ENCODE measurements at regions not wholly inside any gene's neighbourhood (a gene's known extent, or its start where the extent isn't known, plus 50 kb on each side); places are given as distances from the start of the nearest gene placed in this dataset.

- H3K27ac ChIP-seq (ENCODE audit: low read length, poor library complexity, severe bottlenecking): no peak overlapping the region
- no peak overlapping the region for H2BK12ac ChIP-seq (ENCODE audit: low read length in 2 of 2)
- no peaks in the 10 kb centered on the region for H3K36me3 ChIP-seq (ENCODE audit: control insufficient read depth in 1 of 2, insufficient read depth in 2 of 2, low read depth in 1 of 2, low read length in 2 of 2)
- H3K14ac ChIP-seq (ENCODE audit: low read length in 2 of 2): no peak overlapping the region
- H3K27me3 ChIP-seq (ENCODE audit: control insufficient read depth in 1 of 2, insufficient read depth in 1 of 2, low read length in 2 of 2): no peaks in the 10 kb centered on the region
- no peaks in the 10 kb centered on the region for H3K4me1 ChIP-seq (ENCODE audit: control insufficient read depth, insufficient read depth, low read depth, low read length)
- H3K4ac ChIP-seq (ENCODE audit: low read depth in 1 of 2, low read length in 2 of 2): no peak overlapping the region
- no peak overlapping the region for H3K4me2 ChIP-seq (ENCODE audit: low read length, poor library complexity, severe bottlenecking)
- H3K23ac ChIP-seq (ENCODE audit: low read length in 2 of 2): no peak overlapping the region
- H3K4me3 ChIP-seq (ENCODE audit: insufficient read depth in 1 of 2, low read depth in 1 of 2, low read length in 2 of 2): no peak overlapping the region
- no peak overlapping the region for H2AK5ac ChIP-seq (ENCODE audit: low read length, severe bottlenecking)
- H3K18ac ChIP-seq (ENCODE audit: low read depth in 1 of 2, low read length in 2 of 2): no peak overlapping the region
- no peaks in the 10 kb centered on the region for H3K79me1 ChIP-seq (replicated peaks; ENCODE audit: low read length, poor library complexity, severe bottlenecking)
- no peak overlapping the region for H2BK120ac ChIP-seq (ENCODE audit: low read depth, low read length)
- H3K9me3 ChIP-seq (ENCODE audit: control insufficient read depth, low read length): peaks cover 2% of the 10 kb centered on the region
- WGBS: 0% methylated on average over 1 of the region's 3 CpGs
- no peak overlapping the region for H2BK5ac ChIP-seq (ENCODE audit: low read depth, low read length, poor library complexity, severe bottlenecking)
- no peak overlapping the region for H3K9ac ChIP-seq (ENCODE audit: low read length)
- DNase-seq: no peak
- no peak overlapping the region for H4K8ac ChIP-seq (ENCODE audit: low read length)
- no peak overlapping the region for H2BK15ac ChIP-seq (ENCODE audit: low read depth, poor library complexity, severe bottlenecking)
- no peak overlapping the region for H4K91ac ChIP-seq (ENCODE audit: low read length)
- no peak overlapping the region for H2AFZ ChIP-seq (ENCODE audit: low read depth, low read length)
These were observed 304.7 kb upstream of the ROBO2 start for GRCh38 chr3:76735152-76735551.

DNA sequence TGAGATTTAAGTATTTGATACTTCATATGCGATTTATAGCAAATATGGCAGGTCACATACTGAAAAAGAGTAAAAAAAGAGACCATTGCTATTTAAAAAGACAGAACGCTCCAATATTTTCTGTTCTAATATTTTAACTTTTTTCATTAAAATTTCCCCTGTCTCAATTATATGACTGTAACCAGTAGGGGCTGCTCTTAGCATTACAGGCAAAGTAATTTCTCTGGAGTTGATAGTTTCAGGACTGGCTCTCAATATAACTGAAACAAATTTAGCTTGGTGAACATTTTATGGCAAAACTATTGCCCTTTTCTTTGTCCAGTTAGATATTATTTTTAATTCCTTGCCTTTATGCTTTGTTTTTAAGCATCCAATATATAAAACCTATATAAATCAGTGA is 286.3 kb upstream of the ROBO2 start:
- H3K79me1 ChIP-seq (replicated peaks; ENCODE audit: low read length, poor library complexity, severe bottlenecking): no peaks in the 10 kb centered on the region
- H2BK120ac ChIP-seq (ENCODE audit: low read depth, low read length): no peak overlapping the region
- no peaks in the 10 kb centered on the region for H3K9me3 ChIP-seq (ENCODE audit: control insufficient read depth, low read length)
- no peak overlapping the region for H2AFZ ChIP-seq (ENCODE audit: low read depth, low read length)
- no peak overlapping the region for H2BK12ac ChIP-seq (ENCODE audit: low read length in 2 of 2)
- no CpG with 5 or more reads among the region's 2 CpGs for WGBS
- no peak overlapping the region for H4K91ac ChIP-seq (ENCODE audit: low read length)
- H3K4me1 ChIP-seq (ENCODE audit: control insufficient read depth, insufficient read depth, low read depth, low read length): no peaks in the 10 kb centered on the region
- no peak overlapping the region for H2BK5ac ChIP-seq (ENCODE audit: low read depth, low read length, poor library complexity, severe bottlenecking)
- no peak overlapping the region for H3K18ac ChIP-seq (ENCODE audit: low read depth in 1 of 2, low read length in 2 of 2)
- no peak overlapping the region for H3K27ac ChIP-seq (ENCODE audit: low read length, poor library complexity, severe bottlenecking)
- no peaks in the 10 kb centered on the region for H3K27me3 ChIP-seq (ENCODE audit: control insufficient read depth in 1 of 2, insufficient read depth in 1 of 2, low read length in 2 of 2)
- H3K4me2 ChIP-seq (ENCODE audit: low read length, poor library complexity, severe bottlenecking): no peak overlapping the region
- H3K36me3 ChIP-seq (ENCODE audit: control insufficient read depth in 1 of 2, insufficient read depth in 2 of 2, low read depth in 1 of 2, low read length in 2 of 2): no peaks in the 10 kb centered on the region
- no peak overlapping the region for H2AK5ac ChIP-seq (ENCODE audit: low read length, severe bottlenecking)
- H3K9ac ChIP-seq (ENCODE audit: low read length): no peak overlapping the region
- H3K4ac ChIP-seq (ENCODE audit: low read depth in 1 of 2, low read length in 2 of 2): no peak overlapping the region
- H4K8ac ChIP-seq (ENCODE audit: low read length): no peak overlapping the region
- no peak overlapping the region for H3K4me3 ChIP-seq (ENCODE audit: insufficient read depth in 1 of 2, low read depth in 1 of 2, low read length in 2 of 2)
- H3K23ac ChIP-seq (ENCODE audit: low read length in 2 of 2): no peak overlapping the region
- H3K14ac ChIP-seq (ENCODE audit: low read length in 2 of 2): no peak overlapping the region
- no peak overlapping the region for H2BK15ac ChIP-seq (ENCODE audit: low read depth, poor library complexity, severe bottlenecking)
- DNase-seq: peak; percentile 14

DNA sequence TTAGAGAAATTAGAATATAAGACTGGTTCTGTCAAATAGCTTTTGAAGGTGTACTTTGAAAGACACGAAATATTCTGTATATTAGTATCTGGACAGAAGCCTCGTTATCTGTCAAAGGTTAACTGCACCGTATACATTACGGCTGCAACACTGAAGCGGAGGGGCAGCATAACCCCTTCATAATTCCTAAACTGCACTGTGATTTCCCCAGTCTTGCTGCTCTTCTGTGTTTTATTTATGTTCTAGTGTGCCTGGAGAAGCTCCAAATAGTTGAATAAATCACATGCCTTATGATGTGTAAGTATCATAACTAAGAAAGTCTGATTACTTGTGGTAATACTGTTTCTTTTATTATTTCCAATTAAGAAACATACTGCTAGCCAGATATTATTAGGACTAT is 285.7 kb upstream of the ROBO2 start:
- H2AK5ac ChIP-seq (ENCODE audit: low read length, severe bottlenecking): no peak overlapping the region
- H3K36me3 ChIP-seq (ENCODE audit: control insufficient read depth in 1 of 2, insufficient read depth in 2 of 2, low read depth in 1 of 2, low read length in 2 of 2): no peaks in the 10 kb centered on the region
- no peak overlapping the region for H3K23ac ChIP-seq (ENCODE audit: low read length in 2 of 2)
- H3K9me3 ChIP-seq (ENCODE audit: control insufficient read depth, low read length): no peaks in the 10 kb centered on the region
- no peaks in the 10 kb centered on the region for H3K27me3 ChIP-seq (ENCODE audit: control insufficient read depth in 1 of 2, insufficient read depth in 1 of 2, low read length in 2 of 2)
- WGBS: 31% methylated on average over 4 of the region's 5 CpGs
- H2BK12ac ChIP-seq (ENCODE audit: low read length in 2 of 2): no peak overlapping the region
- H3K4me1 ChIP-seq (ENCODE audit: control insufficient read depth, insufficient read depth, low read depth, low read length): no peaks in the 10 kb centered on the region
- H3K4me3 ChIP-seq (ENCODE audit: insufficient read depth in 1 of 2, low read depth in 1 of 2, low read length in 2 of 2): no peak overlapping the region
- no peak overlapping the region for H3K9ac ChIP-seq (ENCODE audit: low read length)
- no peaks in the 10 kb centered on the region for H3K79me1 ChIP-seq (replicated peaks; ENCODE audit: low read length, poor library complexity, severe bottlenecking)
- H2BK15ac ChIP-seq (ENCODE audit: low read depth, poor library complexity, severe bottlenecking): no peak overlapping the region
- H2AFZ ChIP-seq (ENCODE audit: low read depth, low read length): no peak overlapping the region
- H3K14ac ChIP-seq (ENCODE audit: low read length in 2 of 2): no peak overlapping the region
- H2BK5ac ChIP-seq (ENCODE audit: low read depth, low read length, poor library complexity, severe bottlenecking): no peak overlapping the region
- no peak overlapping the region for H2BK120ac ChIP-seq (ENCODE audit: low read depth, low read length)
- no peak overlapping the region for H4K8ac ChIP-seq (ENCODE audit: low read length)
- no peak overlapping the region for H3K4ac ChIP-seq (ENCODE audit: low read depth in 1 of 2, low read length in 2 of 2)
- no peak overlapping the region for H3K18ac ChIP-seq (ENCODE audit: low read depth in 1 of 2, low read length in 2 of 2)
- DNase-seq: no peak
- no peak overlapping the region for H4K91ac ChIP-seq (ENCODE audit: low read length)
- H3K4me2 ChIP-seq (ENCODE audit: low read length, poor library complexity, severe bottlenecking): no peak overlapping the region
- H3K27ac ChIP-seq (ENCODE audit: low read length, poor library complexity, severe bottlenecking): no peak overlapping the region

DNA sequence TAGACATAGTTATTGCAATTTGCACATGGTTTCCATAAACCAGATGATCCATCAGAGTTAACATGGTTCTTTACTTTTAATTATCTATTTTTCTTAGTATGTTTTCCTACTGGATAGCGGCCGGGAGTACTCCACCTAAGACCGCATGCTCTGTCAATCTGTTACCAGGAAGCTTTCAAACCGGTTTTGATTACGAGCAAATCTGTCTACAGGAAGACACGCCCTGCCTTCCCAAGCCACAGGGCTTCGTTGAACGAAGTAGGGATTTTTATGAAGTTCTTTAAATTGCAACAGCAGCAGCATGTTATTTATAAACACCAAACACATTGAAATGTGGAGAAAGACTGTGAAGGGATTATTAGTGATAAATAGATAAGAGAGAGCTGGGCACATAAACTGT is 283.3 kb upstream of the ROBO2 start:
- WGBS: 81% methylated on average over 6 of the region's 8 CpGs
- H3K27me3 ChIP-seq (ENCODE audit: control insufficient read depth in 1 of 2, insufficient read depth in 1 of 2, low read length in 2 of 2): no peaks in the 10 kb centered on the region
- no peak overlapping the region for H3K14ac ChIP-seq (ENCODE audit: low read length in 2 of 2)
- H3K4ac ChIP-seq (ENCODE audit: low read depth in 1 of 2, low read length in 2 of 2): no peak overlapping the region
- H3K27ac ChIP-seq (ENCODE audit: low read length, poor library complexity, severe bottlenecking): no peak overlapping the region
- H2BK15ac ChIP-seq (ENCODE audit: low read depth, poor library complexity, severe bottlenecking): no peak overlapping the region
- H3K18ac ChIP-seq (ENCODE audit: low read depth in 1 of 2, low read length in 2 of 2): no peak overlapping the region
- H4K8ac ChIP-seq (ENCODE audit: low read length): no peak overlapping the region
- H3K9me3 ChIP-seq (ENCODE audit: control insufficient read depth, low read length): no peaks in the 10 kb centered on the region
- no peak overlapping the region for H4K91ac ChIP-seq (ENCODE audit: low read length)
- no peak overlapping the region for H3K9ac ChIP-seq (ENCODE audit: low read length)
- H2BK5ac ChIP-seq (ENCODE audit: low read depth, low read length, poor library complexity, severe bottlenecking): no peak overlapping the region
- H3K4me1 ChIP-seq (ENCODE audit: control insufficient read depth, insufficient read depth, low read depth, low read length): no peaks in the 10 kb centered on the region
- H3K4me3 ChIP-seq (ENCODE audit: insufficient read depth in 1 of 2, low read depth in 1 of 2, low read length in 2 of 2): no peak overlapping the region
- H3K4me2 ChIP-seq (ENCODE audit: low read length, poor library complexity, severe bottlenecking): no peak overlapping the region
- DNase-seq: no peak
- H2BK12ac ChIP-seq (ENCODE audit: low read length in 2 of 2): no peak overlapping the region
- H3K79me1 ChIP-seq (replicated peaks; ENCODE audit: low read length, poor library complexity, severe bottlenecking): no peaks in the 10 kb centered on the region
- H2AFZ ChIP-seq (ENCODE audit: low read depth, low read length): no peak overlapping the region
- H3K23ac ChIP-seq (ENCODE audit: low read length in 2 of 2): no peak overlapping the region
- H3K36me3 ChIP-seq (ENCODE audit: control insufficient read depth in 1 of 2, insufficient read depth in 2 of 2, low read depth in 1 of 2, low read length in 2 of 2): no peaks in the 10 kb centered on the region
- H2AK5ac ChIP-seq (ENCODE audit: low read length, severe bottlenecking): no peak overlapping the region
- no peak overlapping the region for H2BK120ac ChIP-seq (ENCODE audit: low read depth, low read length)

Data from mesenchymal stem cell (in vitro differentiated cells and primary cell).